GM18951 (cell line): ENCODE measurements at regions not wholly inside any gene's neighbourhood (a gene's known extent, or its start where the extent isn't known, plus 50 kb on each side); places are given as distances from the start of the nearest gene placed in this dataset.

ENCODE experiments used
- POLR2A ChIP-seq: IDR thresholded peaks from 4 replicates; pipeline ENCODE4 v1.6.1; 2011; ENCODE audit warnings: mild to moderate bottlenecking; ENCODE audit not compliant: insufficient read length, insufficient read depth; ENCODE audit errors: extremely low read depth
- in situ Hi-C: fragments of 300-500 bp; cut with MboI; formaldehyde crosslinking; loops from one replicate; pipeline ENCODE4 v1.12.0; 2022; ENCODE audit warnings: low sequenced_read_pairs, mixed read lengths, inconsistent platforms; ENCODE audit not compliant: unreplicated experiment

- TF ChIP-seq POLR2A, result no peak
- in situ Hi-C loops, result no loop called here
These were observed 564.5 kb upstream of the PSMD7 start for GRCh38 chr16:73732143-73732542.

GRCh38 chr16:73730481-73731090 lies 566.0 kb upstream of the PSMD7 start:
- no peak for TF ChIP-seq POLR2A
- in situ Hi-C loops, result no loop called here

- TF ChIP-seq POLR2A, result no peak
- in situ Hi-C loops, result no loop called here
These were observed 571.5 kb upstream of the PSMD7 start for GRCh38 chr16:73725156-73725555.

- in situ Hi-C loops, result no loop called here
- no peak for TF ChIP-seq POLR2A
These were observed 572.1 kb upstream of the PSMD7 start for GRCh38 chr16:73724503-73724902.

GRCh38 chr16:73717266-73717974 lies 579.2 kb upstream of the PSMD7 start:
- in situ Hi-C loops, result no loop called here
- TF ChIP-seq POLR2A, result no peak

GRCh38 chr16:73714976-73715375 lies 581.6 kb upstream of the PSMD7 start:
- in situ Hi-C loops, result no loop called here
- TF ChIP-seq POLR2A, result no peak

- TF ChIP-seq POLR2A, result no peak
- in situ Hi-C loops, result no loop called here
These were observed 582.7 kb upstream of the PSMD7 start for GRCh38 chr16:73713778-73714495.

- in situ Hi-C loops, result no loop called here
- no peak for TF ChIP-seq POLR2A
These were observed 583.4 kb upstream of the PSMD7 start for GRCh38 chr16:73713251-73713650.

GRCh38 chr16:73711406-73712080 lies 585.1 kb upstream of the PSMD7 start:
- TF ChIP-seq POLR2A, result no peak
- in situ Hi-C loops, result no loop called here

GRCh38 chr16:73710526-73710925 lies 586.1 kb upstream of the PSMD7 start:
- in situ Hi-C loops, result no loop called here

GRCh38 chr16:73707863-73708262 lies 588.8 kb upstream of the PSMD7 start:
- no peak for TF ChIP-seq POLR2A
- in situ Hi-C loops, result no loop called here

More at GRCh38 chr16:73710526-73710925, 586.1 kb upstream of the PSMD7 start:
- no peak for TF ChIP-seq POLR2A

GRCh38 chr16:73703891-73704290 lies 592.7 kb upstream of the PSMD7 start:
- no peak for TF ChIP-seq POLR2A

GRCh38 chr16:73697336-73697735 lies 599.3 kb upstream of the PSMD7 start:
- no peak for TF ChIP-seq POLR2A
- in situ Hi-C loops, result no loop called here

More at GRCh38 chr16:73703891-73704290, 592.7 kb upstream of the PSMD7 start:
- in situ Hi-C loops, result no loop called here
